NCI-H187 treated with DMSO at 0.1 percent for 48 hours (cell line): ENCODE measurements at regions not wholly inside any gene's neighbourhood (a gene's known extent, or its start where the extent isn't known, plus 50 kb on each side); places are given as distances from the start of the nearest gene placed in this dataset.

Source experiments
- DNase-seq: peaks from one replicate; lab custom pipeline; 2025; lab: John Stamatoyannopoulos, UW

- no peak for DNase-seq
These were observed 468.4 kb upstream of the SEMA3D start for GRCh38 chr7:85655252-85655651.

DNA sequence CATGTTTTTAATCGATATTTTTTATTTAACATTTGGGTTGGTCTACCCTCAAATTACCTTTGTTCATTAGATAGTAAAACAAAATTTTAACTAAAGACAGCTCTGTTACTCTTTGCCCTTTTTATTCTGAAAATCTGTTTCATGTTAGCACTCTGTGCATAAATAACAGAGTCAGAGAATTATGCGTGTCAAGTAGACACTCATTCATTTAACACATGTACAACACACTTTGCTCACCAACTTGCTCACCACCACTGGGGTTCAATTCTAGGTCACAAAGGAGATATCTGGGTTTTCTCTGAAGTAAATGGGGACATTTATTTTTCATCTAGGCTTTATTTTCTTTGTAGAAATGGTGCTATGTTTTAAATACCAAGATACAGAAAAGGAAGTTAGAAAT, 457.4 kb upstream of the SEMA3D start:
- DNase-seq = no peak

GRCh38 chr7:85641331-85641730, 454.5 kb upstream of the SEMA3D start:
- DNase-seq = no peak

DNA sequence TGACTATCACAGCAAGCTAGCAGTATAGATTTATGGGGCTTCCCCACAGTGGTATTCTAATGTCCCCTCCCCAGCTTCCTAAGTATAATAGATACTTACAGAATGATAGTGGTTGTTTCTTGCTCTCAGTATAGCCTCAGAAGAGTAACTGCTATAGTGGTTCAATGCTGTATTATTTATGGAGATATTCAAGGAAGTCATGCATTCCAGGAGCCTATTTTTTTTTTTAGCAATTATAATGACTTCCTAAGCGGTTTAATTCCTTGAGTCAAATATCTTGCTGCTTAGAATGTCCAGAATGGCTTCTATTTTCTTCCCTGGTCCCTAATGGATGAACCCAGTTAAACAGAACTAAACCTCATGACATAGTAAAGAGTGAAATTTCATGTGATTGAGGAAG, 451.5 kb upstream of the SEMA3D start:
- no peak for DNase-seq

DNA sequence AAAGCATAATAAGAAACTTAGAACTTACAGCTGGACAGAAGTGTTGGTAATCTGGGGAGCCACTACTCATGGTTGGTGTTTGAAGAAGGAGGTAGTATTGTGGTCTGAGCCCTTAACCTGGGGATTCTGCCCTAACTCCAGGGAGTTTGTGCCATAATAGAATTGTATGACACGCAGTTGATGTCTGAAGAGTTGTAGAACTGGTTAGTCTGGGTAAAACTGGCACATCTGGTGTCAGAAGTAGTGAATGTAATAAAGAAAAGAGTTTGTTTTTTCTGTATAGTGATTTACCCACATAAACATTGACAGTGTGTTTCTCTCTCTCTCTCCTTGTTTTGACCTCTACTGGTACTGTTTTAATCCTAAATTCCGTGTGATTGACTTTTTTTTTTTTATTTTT, 448.1 kb upstream of the SEMA3D start:
- DNase-seq = no peak

DNA sequence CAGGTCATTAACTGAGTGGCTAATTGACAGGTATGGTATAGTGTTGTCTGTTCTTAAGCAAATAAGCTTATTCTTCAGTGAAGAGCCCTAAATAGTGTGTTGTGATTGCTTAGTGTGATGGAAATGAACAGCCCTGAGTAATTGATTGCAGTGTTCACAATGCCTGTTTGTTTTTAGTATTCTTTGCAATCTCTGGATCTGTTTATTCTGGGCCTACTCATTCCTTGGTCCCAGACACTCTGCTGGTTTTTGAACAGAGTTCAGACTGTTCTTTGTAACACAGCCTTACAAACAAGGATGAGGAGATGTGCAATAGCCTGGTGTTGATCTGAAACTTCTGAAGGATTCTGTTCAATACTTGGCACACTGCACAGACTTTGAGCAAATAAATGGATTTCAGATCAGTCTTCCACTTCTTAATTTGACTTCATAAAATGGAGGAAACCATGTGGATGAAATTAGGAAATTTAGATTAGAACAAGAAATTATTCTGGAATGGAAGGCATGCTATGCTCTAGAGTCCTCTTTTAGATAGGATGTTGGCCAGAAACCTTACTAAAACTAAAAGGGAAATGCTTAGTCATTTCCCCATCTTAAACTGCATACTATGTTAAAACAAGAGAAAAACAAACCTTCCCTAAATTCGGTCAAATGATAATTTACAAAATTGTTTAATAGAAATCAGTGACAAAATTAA, 444.2 kb upstream of the SEMA3D start:
- no peak for DNase-seq

DNA sequence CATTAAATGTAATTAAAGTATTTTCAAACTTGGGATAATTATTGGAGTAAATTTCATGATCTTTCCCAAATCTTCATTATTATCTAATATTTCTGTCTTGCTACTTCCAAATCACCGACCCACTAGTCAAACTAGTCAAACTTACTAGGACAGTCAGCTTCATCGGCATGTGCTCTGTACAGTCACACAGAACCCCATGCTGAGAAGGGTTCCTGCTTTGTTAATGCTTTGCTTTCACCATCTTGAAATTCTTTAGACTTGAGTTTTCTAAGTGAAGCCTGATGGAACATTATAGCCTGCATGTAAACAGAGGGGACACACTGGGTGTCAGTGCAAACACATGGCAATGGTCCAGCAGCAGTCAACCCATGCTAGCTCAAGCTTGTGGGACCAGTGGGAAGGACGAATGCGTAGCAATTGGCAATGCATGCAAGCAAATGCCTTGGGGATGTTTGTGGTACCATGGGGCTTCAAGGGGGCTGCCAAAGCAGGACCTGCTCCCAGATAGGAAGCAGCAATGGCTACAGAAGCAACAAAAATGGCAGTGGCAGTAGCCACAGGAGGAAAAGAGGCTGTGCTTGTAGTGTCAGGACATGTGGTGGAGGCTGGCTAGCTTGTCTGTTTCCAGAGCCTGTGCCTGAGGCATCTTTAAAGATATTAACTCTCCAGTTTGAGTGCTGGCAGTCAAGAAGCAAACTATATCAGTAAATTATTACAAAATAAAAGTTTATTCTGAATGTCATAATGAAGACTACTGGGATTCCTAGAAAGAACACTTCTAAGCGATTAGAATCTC, 441.1 kb upstream of the SEMA3D start:
- no peak for DNase-seq

DNA sequence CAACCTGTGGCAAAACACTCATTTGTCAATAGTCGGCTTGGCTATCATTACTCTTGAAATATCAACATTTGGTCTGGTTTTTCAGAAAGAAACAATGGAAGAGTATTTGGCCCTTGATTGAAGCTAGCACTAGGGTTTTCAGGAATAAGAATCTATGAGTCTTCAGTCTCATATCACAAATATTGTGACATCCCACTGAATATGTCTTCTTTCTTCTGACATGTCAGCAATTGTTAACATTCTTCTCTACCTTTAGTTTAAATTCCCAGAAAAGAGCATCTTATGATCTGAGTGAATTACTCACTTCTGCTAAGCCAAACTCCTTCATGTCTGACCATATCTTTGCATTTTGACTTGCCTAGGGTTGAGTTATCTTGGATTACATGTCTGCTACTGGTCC, 435.2 kb upstream of the SEMA3D start:
- DNase-seq = no peak

DNA sequence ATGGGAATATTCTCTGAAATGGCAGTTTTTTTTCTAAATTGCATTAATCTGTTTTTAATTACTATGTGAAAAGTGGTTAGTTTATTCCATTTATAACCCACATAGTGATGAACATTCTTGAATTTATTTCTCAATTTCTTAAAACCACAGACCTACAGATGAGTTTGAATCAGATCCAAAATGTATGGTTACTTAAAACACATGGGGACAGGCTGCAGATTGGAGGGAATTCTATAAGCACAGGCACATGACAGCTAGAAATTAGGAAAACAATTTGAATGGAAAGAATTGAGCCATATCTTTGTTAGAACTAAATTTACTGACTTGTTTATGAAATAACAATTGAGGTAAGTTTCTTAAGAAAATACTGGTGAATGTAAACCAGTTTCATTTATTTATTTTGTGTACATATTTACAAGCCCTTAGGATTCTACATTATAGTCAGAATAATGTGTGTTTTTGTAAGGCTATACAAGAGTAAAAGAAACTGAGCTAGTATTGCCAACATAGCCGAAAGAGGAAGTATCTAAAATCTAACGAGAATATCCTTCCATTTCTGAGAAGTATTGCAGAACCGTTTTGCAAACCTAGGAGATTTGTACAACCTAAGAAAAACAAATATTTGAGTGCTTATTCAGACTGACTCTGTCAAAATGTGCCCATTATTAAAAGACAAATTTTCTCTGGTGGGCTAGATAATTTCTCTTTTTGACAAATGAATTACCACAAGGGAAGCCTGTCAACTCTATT, 434.3 kb upstream of the SEMA3D start:
- DNase-seq = no peak

DNA sequence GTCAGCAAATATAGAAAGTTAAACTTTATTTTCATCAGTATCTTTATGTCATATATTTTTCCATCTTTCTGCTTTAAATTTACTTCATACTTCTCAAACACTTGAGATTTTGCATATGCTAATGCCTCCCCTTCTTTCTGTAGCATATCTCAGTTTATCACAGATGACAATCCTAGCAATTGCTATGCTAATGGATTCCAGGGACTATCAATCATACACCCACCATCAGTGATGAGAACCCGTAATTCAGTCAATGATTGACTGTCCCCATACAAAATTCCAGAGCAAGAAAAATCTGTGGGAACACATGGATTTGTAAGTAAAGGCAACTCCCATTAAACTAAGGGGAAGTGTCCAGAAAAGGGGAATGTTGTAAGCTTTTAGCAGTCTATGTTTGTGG, 432.4 kb upstream of the SEMA3D start:
- DNase-seq = no peak

DNA sequence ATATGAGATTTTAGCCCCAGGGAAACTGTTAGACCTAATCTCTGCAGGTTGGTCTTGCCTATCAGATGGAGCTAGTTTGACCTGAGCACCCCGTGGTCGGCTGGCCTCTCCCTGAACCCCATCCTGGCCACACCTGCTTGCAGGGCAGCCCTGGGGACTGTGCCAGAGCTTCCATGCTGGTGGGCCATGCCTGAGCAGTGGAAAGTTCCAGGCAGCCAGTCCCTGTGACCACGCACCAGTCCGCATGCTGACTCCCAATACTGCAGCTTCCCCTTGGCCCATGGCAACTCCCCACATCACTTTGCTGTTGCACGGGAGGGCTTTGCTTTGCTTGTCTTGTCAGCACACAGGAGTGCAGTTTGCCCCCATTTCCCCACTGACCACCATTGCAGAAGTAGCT, 427.8 kb upstream of the SEMA3D start:
- no peak for DNase-seq

DNA sequence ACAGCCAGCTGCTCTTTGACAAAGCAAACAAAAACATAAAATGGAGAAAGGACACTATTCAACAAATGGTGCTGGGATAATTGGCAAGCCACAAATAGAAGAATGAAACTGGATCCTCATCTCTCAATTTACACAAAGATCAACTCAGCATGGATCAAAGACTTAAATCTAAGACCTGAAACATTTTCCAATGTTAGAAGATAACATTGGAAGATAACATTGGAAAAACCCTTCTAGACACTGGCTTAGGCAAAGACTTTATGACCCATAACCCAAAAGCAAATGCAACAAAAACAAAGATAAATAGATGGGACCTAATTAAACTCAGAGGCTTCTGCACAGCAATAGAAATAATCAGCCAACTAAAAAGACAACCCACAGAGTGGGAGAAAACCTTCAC, 425.7 kb upstream of the SEMA3D start:
- no peak for DNase-seq

- no peak for DNase-seq
These were observed 421.9 kb upstream of the SEMA3D start for GRCh38 chr7:85608804-85609203.

- DNase-seq = no peak
These were observed 415.3 kb upstream of the SEMA3D start for GRCh38 chr7:85602196-85602595.

- DNase-seq = no peak
These were observed 413.5 kb upstream of the SEMA3D start for GRCh38 chr7:85600395-85600794.

- DNase-seq = no peak
These were observed 410.0 kb upstream of the SEMA3D start for GRCh38 chr7:85596827-85597226.

DNA sequence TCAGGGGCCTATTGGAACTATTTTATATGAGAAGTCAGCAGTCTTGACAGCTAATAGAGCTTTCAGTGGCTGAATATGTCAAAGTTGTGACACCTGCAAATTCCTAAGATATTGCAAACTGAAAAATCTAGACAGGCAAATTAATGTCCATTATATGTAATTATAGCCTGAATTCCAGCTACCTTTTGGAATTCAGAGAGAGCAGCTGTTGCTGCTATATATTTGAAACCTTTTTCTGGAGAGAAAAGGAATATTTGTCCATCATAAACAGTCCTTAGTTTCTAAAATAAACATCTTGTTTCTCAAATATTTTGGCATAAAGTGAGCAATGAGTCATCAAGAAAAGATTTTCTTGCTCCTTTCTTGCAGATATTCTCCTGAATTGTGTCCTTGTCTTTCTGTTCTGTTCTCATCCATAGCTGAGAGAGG, 408.9 kb upstream of the SEMA3D start:
- DNase-seq = no peak

DNA sequence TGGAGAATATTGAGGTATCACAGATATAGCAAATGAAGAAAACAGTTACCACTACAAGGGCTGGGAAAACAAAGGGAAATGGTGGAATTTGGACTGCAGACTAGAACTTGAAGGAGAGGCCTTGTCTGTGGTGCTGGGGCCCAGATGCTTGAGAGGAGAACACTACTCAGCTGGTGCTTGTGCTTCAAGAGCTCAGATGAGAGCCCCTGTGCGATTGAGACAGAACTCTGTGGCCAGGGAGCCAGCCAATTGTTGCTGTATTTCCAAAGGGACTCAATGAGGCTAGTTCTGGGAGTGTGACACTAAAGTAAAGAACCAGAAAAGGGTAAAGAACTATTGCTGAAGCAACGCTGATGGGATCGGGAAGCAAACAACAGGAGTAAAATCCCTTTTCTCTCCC, 406.5 kb upstream of the SEMA3D start:
- no peak for DNase-seq

DNA sequence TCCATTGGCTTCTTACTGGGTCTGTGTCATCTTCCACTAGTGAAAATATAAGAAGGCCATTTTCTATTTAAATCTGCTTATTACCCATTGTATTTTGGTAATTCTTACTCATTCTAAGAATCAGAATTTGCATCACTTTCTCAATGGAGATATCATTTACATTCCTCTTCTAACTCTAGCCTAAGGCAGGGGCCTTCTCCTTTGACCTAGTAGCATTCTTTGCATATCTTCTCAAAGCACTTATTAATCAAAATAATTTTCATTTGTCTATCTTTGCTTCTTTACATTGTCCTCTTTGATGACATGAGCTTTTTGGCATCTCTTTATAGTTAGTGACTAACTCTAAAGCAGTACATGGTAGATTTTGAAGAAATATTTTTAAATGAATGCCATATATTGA, 400.9 kb upstream of the SEMA3D start:
- DNase-seq = no peak

DNA sequence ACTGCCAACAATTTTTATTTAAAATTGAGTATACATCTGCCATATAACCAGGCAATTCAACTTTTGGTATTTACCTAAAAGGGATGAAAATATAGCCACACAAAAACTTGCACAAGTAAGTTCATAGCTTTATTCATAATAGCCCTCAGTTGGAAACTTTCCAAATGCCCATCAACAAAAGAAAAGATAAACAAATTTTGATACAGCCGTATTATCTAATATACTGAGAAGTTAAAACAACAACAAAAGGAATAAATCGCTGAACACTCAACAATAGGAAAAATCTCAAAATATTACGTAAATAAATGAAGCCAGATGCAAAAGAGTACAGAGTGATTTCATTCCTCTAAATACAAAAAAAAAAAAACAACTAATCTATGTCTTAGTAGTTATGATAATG, 399.2 kb upstream of the SEMA3D start:
- no peak for DNase-seq

- DNase-seq = no peak
These were observed 396.5 kb upstream of the SEMA3D start for GRCh38 chr7:85583131-85583953.

DNA sequence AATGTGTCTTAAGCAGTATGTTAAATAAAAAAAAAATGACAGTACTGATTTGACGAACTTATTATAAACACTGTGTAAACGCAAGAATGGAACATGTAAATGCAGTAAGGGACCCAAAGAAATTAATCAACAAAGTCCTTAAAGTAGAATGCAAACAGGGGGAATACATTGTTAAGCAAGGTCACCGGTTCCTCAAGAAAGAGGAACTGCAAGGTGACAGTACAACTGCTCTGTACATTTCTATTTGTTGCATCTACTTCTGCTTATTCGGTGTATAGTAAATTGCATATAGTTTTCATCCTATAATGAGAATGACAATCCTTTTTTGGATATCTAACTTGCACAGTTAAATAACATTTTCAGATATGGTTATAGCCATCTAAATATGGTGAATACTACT, 387.0 kb upstream of the SEMA3D start:
- no peak for DNase-seq
